ENCODE measurements at regions not wholly inside any gene's neighbourhood (a gene's known extent, or its start where the extent isn't known, plus 50 kb on each side); places are given as distances from the start of the nearest gene placed in this dataset.

- DNase-seq: no peak
Observed at GRCh38 chr3:104816008-104816407, 550.7 kb upstream of the ALCAM start.

GRCh38 chr3:104816716-104817115 is 550.0 kb upstream of the ALCAM start:
- DNase-seq: no peak

- DNase-seq: no peak
Observed at GRCh38 chr3:104819333-104819732, 547.4 kb upstream of the ALCAM start.

GRCh38 chr3:104820959-104821358 is 545.8 kb upstream of the ALCAM start:
- no peak for DNase-seq

GRCh38 chr3:104825116-104825515 is 541.6 kb upstream of the ALCAM start:
- DNase-seq: peak; percentile 50

- no peak for DNase-seq
Observed at GRCh38 chr3:104831071-104831470, 535.6 kb upstream of the ALCAM start.

- no peak for DNase-seq
Observed at GRCh38 chr3:104832530-104832929, 534.2 kb upstream of the ALCAM start.

GRCh38 chr3:104835376-104835775 is 531.3 kb upstream of the ALCAM start:
- DNase-seq: no peak

GRCh38 chr3:104846270-104846669 is 520.4 kb upstream of the ALCAM start:
- DNase-seq: no peak

- no peak for DNase-seq
Observed at GRCh38 chr3:104849070-104849469, 517.6 kb upstream of the ALCAM start.

- DNase-seq: no peak
Observed at GRCh38 chr3:104854468-104854867, 512.2 kb upstream of the ALCAM start.

- no peak for DNase-seq
Observed at GRCh38 chr3:104855702-104856101, 511.0 kb upstream of the ALCAM start.

GRCh38 chr3:104856741-104857140 is 510.0 kb upstream of the ALCAM start:
- DNase-seq: no peak

- DNase-seq: no peak
Observed at GRCh38 chr3:104868291-104868690, 498.4 kb upstream of the ALCAM start.

GRCh38 chr3:104870276-104870675 is 496.4 kb upstream of the ALCAM start:
- DNase-seq: no peak

- DNase-seq: no peak
Observed at GRCh38 chr3:104873331-104873730, 493.4 kb upstream of the ALCAM start.

GRCh38 chr3:104878395-104878794 is 488.3 kb upstream of the ALCAM start:
- no peak for DNase-seq

- no peak for DNase-seq
Observed at GRCh38 chr3:104879919-104880318, 486.8 kb upstream of the ALCAM start.

GRCh38 chr3:104885214-104885814 is 481.4 kb upstream of the ALCAM start:
- no peak for DNase-seq

- no peak for DNase-seq
Observed at GRCh38 chr3:104886220-104886995, 480.3 kb upstream of the ALCAM start.

GRCh38 chr3:104887069-104887468 is 479.6 kb upstream of the ALCAM start:
- DNase-seq: no peak

GRCh38 chr3:104887619-104888018 is 479.1 kb upstream of the ALCAM start:
- no peak for DNase-seq

- DNase-seq: peak; percentile 17
Observed at GRCh38 chr3:104892044-104892443, 474.7 kb upstream of the ALCAM start.

GRCh38 chr3:104896624-104897023 is 470.1 kb upstream of the ALCAM start:
- no peak for DNase-seq

GRCh38 chr3:104901396-104901795 is 465.3 kb upstream of the ALCAM start:
- no peak for DNase-seq
